ENCODE measurements at regions not wholly inside any gene's neighbourhood (a gene's known extent, or its start where the extent isn't known, plus 50 kb on each side); places are given as distances from the start of the nearest gene placed in this dataset.
"Not testable (repeated sequence)": the region's sequence is repeated elsewhere in the genome, so short reads cannot be mapped to it uniquely, and the experiment has no call there.

DNA sequence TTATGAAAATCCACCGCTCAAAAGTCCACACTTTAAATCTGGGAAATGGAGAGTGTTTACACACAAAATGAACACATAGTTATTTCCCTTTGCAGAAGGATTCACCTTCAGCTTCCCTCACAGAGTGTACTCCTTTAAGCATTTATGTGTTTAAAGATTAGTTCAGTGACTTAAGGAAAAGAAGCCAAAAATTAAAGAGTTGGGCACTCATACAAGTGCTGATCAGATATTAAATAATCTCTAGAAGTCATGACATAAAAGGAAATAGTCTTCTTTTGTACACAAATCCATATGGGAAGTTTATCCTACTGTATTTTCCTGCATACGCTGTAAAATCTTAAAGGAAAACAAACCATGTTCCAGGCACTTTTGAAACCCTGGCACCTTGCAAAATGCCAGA lies 174.2 kb downstream of the LNPK start:
- no peak for DNase-seq

DNA sequence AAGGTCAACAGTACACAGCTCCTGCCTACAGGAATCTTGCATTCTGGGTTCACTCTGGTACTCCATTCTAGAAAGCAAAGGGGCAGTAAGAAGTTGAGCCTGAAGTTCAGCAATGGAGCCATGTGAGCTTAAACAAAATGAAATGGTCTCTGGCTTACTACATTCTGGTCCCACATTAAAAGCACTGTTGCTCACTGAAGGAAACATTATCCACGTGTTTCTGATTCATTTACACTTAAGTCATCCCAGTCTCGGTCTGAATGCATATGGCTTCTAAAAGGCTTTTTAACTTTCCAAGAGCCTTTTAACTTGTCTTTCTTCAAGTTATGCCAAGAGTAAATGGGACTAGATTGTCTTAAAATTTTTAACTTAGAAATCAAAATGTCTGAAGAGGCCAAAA lies 177.8 kb downstream of the LNPK start:
- no peak for DNase-seq

DNA sequence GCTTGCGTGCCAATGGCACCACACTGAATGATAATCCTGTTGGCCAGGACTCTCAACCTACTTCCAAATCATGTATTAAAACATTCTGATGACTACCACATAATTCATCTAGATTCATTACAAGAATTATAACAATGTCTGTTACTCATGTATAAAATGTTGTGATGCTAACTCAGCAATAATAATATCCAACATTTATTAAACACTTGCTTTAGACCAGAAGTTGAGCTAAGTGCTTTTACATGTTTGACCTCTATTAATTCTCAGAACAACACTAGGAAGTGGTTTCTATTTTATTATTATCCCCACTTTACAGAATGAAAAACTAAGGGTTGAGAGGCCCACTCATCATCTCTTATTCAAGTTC lies 178.4 kb downstream of the LNPK start:
- DNase-seq, result no peak

DNA sequence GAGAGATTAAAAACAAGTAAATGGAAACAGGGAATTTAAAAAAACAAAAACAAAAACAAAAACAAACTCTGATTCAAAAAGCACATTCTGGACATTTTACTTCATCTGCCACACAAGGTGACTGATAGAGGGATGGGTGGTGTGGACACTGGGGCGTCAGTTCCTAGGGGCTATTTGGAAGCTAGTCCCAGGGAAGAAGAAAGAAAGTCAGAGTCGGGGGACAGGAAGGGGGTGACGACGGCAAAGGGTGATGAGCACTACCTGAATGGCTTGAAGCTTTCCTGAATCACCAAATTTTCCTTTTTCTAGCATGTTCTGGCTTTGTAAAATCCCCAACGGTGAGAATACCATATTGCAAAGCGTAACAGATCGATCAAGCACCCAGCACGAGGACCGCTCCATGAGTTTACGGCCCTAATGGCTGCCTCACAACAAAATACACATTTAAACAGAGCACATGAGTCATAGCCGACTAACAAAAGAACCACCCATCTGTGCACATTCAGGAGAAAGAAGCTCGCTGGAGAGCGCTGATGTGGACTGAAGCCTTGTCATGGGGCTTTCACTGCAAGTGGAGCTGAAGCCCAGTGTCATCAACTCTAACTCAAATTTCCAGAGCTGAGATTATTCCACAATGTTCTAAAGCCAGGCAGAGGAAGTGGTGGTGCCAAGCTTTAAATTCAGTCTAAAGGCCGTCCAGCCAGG lies 178.9 kb downstream of the LNPK start:
- no peak for DNase-seq

DNA sequence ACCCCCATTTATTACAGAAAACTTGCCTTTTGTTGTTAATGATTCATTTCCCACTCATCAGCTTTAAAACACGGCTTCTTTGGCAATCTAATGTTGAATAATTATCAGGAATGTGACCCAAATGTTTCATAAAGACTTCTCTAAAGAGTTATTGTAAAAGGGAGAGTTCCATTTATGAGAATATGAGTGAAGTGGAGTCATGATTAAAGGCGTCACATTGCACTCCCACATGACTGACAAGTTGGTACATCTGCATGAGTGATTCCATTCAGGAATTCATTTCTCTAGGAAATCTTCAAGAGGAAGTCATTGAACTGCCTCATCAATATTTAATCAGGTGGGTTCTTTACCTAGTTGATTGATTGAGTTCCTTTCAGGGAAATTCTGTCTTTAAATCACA lies 184.8 kb downstream of the LNPK start:
- no peak for DNase-seq

DNA sequence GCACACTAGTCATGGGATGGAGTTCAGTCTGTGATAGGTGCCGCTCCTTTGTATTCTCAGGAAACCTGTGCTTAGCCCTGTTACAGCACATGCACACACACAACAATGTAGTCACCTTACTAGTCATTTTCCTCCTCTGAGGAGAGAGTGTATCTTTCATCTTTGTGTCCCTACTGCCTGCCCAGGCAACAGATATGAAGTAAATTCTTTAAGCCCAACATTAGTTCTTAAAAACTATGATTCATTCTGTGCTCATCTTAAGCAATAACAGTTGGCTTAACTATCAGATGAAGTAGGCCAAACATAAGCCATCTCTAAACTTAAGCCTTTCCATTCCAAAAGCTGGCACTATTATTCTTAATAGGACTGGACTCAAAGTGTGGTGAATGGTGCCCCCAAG lies 186.5 kb downstream of the LNPK start:
- DNase-seq, result no peak

DNA sequence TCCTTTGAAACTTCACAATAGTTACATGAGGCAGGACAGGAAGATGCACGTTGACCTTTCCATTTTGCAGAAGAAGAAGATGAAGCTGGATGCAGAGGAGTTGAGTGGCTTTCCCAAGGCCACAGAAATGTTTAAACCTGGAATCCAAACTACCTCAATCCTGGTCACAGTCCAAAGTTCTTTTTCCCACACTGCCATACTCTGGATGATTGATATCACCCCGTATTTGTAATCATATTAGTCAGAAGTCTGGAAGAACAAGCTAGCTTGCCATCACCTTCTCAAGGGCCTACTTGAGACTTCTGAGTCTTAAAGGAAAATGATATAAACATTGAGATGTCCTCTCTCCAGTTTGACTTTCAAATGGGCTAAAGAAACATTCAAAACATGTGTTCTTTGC lies 190.1 kb downstream of the LNPK start:
- no peak for DNase-seq

DNA sequence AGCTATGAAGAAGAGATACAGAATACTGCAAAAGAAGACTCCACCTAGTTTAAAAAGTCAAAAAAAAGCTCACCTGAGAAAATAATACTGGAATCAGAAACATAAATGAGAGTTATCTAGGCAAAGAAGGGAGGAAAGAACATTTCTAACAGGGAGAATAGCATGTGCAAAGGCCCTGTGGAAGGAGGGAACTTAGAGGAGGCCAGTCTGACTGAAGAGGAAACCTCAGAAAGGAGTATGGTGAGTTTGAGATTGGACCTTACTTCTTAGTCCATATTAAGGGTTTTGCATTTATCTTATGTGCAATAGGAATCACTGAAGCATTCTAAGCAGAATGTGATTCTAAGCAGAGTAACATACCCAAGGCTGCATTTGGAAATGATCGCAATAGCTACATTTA lies 193.2 kb downstream of the LNPK start:
- no peak for DNase-seq

DNA sequence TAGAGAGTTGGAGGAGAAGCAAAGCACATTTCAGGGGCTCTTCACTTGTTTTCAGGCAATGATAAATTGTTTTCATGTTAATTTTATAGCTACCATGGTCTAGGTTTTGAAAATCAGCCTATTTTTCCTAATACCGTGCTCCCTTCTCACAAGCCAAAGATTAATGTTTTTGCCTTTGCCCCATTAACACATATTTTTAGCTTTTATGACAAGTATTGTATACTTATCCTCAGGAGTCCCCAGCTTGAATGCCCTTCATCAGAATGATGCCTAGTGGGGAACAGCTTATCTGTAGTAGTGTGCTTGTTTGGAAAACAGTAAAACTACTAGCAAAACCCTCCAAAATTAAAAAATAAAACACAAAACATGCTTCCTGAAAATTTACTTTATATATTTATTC lies 194.0 kb downstream of the LNPK start:
- no peak for DNase-seq

DNA sequence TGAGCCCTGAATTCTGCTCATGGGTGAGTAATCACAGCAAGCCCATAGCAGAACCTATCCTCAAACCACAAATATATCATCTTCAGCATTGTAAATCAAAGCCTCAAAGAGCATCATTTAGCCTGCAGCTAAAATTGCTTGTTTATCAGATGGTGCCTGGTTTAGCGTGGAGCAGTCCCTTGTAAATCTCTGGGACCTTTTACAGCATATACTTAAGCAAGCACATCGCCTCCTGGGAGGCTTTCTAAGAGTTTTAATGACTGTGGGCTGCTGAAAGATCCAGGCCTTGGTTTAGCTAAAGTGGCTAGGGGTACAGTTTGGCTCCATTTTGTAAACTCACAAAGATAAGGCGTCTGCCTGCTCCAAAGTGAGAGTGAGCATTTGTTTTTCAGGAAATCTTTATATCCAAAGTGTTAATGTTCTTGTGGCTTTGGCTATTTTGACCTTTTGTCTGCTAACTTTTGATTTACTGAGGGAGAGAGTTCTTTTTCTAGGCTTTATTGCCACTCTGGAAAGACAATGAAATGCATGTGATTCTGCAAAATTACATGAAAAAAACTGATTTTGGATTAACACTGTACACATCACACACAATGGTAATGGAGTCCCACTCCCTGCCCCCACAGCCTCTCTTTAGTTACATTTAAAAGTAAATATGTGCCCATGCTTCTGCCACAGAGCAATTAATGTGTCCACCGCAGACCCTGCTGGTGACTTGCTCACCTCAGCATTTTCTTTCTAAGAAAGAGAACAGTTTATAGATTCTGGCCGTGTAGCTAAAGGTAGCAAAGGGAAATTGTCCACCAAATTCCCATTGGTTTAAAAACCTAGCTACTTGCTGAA lies 194.8 kb downstream of the LNPK start:
- no peak for DNase-seq

DNA sequence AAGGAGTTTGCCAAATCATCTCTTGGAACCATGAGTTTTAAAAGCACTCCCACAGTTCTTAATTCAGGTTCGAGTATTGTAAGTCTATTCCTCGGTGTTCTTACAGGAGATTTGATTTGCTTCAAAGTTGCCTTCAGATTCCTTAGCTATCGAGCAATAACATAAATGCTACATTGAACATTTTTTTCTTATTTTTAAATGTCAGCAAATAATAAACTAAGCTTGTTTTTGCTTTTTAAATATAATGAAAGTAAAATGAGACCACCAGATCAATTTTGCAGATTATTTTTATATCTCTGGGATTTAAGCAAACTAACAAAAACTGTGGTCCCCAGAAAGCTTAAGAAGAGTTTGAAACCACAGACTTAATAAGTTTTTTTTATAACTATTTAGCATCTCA lies 195.5 kb downstream of the LNPK start:
- no peak for DNase-seq

DNA sequence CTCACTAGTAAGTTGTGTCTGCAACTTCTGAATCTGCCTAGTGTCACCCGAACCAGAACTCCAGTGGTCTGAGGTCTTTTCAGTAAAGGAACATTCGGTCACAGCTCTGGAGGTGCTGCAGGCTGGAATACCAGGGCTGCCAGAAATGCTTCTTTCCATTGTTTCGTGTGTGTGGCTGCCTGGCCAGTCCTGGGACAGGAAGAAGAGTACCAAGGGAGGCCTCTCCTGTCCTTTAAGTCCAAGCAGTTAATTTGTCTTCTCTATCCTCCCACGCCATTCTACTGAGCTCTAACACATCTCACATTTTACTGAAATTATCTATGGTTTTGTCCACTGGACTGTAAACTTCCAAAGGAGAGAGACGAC lies 196.0 kb downstream of the LNPK start:
- DNase-seq, result no peak

DNA sequence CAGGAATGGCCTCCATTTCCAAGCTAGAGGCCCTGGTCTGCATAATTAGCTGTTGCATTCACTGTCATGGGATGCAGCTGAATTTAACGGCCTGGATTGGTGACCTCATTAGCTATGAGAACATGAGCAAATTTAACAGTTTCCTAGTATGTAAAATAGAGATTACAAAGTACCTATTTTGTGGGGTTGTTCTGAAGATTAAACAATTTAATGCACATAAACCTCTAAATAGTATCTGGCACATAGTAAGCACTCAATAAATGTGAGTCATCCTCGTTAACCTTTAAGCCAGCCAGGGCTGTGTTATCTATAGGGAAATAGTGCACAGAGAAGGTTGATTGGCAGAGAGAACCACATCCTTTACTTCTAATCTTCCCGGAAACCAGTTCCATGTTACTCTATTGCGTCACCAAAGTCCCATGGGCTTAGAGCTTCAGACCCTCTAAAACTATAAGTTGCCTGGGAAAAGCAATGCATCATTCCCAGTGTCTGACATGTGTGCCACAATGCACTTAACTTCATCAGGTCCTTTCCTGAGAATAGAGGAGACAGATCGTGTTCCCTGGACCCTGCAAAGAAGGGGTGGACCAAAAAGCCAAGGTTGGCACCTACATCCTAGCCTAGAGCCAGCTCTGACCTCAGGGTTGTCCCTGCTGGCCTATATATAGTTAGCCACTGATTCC lies 196.5 kb downstream of the LNPK start:
- no peak for DNase-seq

DNA sequence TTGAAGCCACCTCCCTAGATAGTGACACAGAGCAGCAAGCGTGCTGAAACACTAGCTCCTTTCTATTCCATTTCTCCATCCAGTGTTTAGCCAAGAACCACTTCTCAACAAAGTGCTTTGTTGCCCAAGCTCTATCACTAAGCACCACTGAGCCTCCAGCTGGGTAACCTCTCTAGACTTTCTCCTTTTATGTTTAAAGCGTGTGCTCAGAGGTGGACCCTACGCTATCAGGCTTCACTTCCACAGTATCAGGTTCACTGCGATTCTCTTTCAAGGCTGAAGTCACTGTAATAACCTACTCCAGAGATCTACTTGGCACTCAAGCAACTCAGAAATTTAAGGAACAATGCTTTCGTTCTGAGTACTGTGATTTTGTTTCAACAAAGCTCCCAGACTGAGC lies 197.9 kb downstream of the LNPK start:
- no peak for DNase-seq

DNA sequence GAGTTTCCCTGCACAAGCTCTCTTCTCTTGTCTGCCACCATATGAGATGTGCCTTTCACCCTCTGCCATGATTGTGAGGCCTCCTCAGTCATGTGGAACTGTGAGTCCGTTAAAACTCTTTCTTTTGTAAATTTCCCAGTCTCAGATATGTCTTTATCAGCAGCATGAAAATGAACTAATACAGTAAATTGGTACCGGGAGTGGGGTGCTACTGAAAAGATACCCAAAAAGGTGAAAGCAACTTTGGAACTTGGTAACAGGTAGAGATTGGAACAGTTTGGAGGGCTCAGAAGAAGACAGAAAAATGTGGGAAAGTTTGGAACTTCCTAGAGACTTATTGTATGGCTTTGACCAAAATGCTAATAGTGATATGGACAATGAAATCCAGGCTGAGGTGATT lies 205.6 kb downstream of the LNPK start:
- not testable (repeated sequence) for DNase-seq

DNA sequence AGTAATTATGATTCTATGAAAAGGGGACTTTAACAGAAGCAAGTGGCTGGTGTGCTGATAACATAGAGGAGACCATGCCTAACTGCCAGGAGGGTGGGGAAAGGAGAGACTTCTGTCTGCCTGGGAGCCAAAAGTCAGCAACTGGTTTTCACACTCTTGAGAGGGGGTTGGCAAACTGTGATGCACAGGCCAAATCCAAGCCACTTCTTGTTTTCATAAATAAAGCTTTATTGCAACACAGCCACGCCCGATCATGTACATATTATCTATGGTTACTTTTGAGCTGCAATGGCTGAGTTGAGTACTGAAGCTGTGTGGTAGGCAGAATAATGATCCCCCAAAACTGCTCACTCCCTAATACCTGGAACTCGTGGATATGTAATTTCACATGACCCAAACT lies 208.4 kb downstream of the LNPK start:
- DNase-seq, result no peak

DNA sequence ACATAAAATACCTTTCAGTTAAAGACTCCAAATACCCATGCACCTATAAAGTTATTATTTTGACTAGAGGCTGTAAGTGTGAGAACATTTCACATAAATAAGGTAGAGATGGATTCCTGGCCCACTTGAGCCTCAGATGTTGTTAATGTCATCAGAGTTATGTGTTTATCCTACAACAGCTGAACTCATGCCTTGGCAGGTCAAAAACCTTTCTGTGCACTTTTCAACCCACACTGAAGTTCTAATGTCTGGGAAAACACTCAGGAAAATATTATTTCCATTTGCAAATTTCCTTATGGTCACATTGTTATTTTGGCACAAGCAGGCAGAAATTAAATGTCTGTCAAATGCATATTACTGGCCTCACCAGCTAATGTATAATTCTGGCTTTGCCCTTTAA lies 209.2 kb downstream of the LNPK start:
- no peak for DNase-seq

DNA sequence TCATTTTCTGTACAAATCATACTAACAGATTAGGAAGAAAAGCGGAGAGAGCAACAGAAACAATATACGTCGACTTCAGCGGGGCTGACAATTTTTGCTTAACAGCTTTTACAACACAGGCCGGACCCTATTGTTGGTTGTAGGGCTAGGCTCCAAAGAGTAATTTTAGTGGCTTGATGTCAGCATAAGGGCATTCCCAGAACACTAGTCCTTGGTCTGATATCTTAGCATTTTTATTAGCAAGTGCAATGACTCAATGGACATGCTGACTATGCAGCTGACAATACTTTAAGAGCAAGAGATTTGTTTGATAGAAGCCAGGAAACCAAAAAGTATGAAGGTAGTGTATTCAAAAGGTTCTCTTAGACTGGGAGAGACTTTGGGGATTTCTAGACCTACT lies 209.9 kb downstream of the LNPK start:
- DNase-seq, result no peak

DNA sequence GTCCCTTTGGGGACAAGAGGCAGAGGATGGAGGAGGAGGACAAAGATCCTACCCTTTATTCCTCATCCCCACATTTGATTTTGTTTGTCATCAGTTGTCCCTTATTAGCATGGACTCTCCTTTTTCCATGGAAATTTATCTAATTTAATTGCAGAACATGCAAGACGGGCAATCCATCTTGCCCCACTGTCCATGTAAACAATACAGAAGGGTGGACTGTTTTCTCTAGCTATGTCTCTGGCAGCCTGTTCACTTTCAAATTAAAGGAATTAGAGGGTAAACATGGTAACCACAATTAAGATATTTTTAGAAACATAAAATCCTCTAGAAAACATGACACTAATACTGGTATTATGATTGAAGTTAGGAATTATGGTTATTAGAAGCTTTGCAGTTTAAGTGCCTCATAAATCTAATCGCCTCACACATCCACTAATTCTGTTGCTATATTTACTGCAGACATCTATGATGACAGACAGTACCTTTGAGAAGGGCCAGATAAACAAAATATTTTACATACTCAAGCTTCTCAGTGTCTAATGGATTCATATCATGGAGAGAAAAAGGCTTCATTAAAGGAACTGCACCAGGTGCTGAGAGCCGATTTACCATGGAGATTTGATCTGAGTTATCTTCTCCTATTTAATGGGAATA lies 215.5 kb downstream of the LNPK start:
- DNase-seq, result no peak

DNA sequence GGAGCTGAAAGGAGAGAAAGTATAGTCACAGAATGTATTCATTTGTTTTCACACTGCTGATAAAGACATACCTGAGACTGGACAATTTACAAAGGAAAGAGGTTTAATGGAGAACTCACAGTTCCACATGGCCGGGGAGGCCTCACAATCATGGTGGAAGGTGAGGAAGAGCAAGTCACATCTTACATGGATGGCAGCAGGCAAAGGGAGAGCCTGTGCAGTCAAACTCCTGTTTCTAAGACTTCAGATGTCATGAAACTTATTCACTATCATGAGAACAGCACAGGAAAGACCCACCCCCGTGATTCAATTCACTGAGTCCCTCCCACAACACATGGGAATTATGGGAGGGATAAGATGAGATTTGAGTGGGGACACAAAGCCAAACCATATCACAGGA lies 224.7 kb downstream of the LNPK start:
- DNase-seq, result not testable (repeated sequence)

DNA sequence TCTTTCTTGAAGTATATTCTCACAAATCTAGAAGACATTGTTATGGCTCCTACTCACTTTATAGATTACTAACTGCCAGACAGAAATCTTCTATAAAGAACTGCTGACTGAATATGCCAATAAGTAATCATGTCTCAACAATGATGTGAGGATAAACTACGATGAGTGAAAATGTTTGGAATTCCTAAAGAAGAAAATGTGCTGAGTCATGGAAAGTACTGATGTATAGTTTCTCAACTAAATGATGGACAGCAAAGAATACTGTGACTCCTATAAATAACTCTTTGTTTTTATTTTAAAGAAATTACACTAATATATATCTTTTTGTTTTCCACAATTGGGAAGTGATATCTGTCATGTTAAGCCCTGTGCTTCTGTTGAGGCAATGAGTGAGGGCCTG lies 232.9 kb downstream of the LNPK start:
- DNase-seq, result no peak

DNA sequence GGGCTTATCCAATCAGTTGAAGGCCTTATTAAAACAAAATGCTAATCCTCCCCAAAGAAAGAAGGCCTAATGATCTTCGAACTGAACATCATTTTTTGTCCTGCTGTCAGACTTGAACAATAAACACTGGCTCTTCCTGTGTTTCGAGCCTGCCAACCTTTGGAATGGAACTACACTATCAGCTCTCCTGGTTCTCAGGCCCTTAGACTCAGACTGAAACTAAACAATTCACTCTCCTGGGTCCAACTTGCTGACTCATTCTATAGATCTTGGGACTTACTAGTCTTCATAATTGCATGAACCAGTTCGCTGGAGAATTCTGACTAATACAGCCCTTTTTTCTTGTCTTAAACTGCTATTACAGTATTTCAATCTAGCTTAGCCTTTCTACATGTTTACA lies 235.2 kb downstream of the LNPK start:
- DNase-seq, result no peak

DNA sequence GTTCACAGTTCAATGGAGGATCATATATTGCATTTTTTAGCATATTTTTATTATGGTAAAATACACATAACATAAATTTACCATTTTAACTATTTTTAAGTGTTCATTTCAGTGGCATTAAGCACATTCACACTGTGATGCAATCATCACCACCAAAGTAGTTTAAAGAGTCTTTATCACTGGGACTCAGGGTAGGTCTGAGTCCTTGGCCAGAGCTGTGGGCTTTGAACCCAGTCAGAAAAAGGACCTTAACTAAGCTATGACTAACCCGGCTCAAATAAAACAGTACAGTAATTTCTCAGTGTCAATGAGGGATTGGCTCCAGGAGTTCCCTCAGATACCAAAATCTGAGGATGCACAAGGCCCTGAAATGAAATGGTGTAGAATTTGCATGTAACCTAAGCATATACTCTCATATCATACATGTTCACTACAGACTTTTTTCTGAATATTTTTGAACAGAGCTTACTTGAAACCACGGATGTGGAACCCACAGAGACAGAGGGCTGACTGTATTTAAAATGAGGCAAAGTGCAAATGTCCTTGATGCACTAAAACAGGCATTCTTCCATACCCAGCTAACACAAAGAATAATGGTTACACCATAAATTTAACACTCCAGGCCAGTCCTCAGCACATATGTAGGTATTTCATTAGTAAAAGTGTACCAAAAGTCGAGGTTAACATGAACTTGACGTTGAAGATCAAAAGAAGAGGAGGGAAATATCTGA lies 246.2 kb downstream of the LNPK start:
- no peak for DNase-seq

All from NCI-H526 treated with DMSO at 0.1 percent for 48 hours (cell line).